DMS79 (cell line): ENCODE measurements at regions not wholly inside any gene's neighbourhood (a gene's known extent, or its start where the extent isn't known, plus 50 kb on each side); places are given as distances from the start of the nearest gene placed in this dataset.

Source experiments
- DNase-seq: peaks from one replicate; lab custom pipeline; 2025; lab: John Stamatoyannopoulos, UW

DNA sequence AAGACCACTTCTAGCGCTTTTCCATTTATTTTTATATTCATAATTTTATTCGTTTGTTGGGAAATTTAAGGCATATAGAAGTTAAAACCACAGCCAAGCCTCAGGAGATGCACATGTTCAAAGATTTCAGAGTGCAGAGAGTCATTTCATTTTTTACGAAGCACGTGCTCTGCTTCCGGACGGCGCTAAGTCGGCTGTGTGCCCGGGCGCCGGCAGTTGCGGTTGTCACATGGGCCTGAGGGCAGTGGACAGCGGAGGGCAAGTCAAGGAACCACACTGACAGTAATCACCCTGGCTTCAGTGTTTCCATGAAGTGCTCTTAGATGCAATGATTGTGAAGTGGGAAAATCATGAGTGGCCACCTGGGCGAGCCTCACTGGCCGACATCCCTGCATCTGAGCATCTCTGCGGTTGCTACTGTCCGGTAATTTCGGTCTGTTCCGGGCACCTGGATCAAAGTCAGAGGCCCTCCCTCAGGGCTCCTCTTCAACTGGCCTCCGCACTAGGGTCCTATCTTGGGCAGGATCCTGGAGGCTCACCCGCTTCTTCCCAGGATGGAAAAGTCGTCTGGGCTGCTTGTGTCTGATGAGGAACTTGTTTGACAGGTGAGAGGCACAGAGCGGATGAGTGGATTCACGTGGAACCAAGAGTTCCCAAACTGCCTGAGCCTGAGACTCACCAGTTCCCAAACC, 90.8 kb downstream of the DACT2 start:
- DNase-seq = no peak

DNA sequence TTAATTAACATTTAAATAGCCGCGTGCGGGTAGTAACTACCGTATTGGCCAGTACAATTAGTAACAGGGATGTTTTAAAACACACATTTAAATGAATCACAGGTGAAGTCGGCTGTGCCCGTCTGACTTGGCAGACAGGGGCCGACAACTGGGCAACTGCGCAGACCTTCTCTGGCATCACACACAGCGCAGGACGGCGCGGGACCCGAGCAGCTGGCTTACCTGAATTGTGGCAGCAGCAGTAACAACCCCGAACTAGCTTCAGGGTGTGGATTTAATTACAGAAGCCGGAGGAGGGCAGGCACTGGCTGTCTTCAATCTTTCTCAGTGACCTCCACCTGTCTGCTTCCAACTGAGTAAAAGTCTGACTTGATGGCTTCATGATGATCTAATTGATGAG, 91.7 kb downstream of the DACT2 start:
- no peak for DNase-seq

DNA sequence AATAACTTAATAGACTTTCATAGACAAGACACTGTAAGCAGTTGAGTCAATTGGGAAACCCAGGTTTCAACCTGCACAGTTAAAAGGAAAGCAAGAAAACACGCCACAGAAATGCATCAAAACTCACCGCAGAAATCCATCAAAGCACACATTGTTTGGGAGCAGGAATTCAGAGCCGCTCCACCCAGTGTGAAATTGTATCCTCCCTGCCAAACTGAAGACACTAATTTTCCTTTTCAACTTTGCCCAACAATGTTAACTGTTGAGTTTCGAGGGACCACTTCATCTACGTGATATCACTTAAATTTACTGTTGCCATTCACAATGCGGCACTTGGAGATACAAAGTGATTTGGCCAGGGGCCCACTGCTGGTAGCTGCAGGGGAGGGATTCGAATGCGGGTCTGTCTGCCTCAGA, 92.7 kb downstream of the DACT2 start:
- no peak for DNase-seq

DNA sequence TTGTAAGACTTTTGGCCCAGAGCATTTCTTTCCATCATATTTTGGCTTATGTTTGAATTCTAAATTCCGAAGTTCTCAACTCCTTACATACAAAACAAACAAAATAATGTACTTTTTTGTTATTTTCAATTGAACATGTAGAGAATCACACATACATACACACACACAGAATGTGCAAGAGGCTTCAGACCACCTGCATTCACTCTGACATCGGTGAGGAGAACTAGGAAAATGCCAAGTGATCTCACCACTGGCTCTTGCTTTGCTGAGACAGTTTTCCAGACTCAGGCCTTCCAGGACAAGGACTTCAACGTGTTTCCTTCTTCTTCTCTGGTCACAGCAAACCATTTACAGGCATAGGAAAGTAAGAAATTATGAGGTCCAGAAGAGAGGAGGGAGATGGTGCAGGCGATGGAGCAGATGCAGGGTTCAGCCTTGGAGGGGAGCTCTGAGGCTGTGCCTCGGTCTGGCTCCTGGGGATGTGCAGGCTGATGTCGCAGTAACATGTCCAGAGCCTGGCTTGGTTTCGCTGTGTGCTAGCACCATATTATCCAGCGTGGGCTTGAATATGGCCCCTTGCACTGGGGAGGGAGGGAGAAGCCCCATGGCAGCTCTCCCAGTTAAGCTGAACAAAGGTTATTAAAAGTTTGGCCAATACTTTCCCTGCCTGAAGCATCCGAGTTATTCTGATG, 93.4 kb downstream of the DACT2 start:
- no peak for DNase-seq

DNA sequence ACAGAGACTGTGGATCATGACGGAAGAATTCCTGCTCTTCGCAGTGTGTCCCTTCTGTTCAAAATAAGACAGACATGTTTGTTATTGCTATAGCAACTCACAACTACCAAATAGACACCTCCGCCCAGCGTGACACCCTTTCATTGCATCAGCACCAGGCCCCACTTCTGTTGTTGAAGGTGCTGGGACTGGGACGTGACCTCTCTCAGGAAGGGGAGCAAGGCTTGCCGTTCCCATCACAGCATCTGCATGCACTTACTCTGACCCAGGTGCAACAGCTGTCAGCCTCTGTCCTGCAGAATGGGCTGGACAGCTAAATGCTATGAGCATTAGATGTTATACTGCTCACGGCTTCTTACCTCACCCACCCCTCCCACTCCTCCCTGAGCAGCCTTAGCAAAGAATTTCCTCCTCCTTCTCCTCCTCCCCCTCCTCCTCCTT, 94.1 kb downstream of the DACT2 start:
- DNase-seq = no peak

DNA sequence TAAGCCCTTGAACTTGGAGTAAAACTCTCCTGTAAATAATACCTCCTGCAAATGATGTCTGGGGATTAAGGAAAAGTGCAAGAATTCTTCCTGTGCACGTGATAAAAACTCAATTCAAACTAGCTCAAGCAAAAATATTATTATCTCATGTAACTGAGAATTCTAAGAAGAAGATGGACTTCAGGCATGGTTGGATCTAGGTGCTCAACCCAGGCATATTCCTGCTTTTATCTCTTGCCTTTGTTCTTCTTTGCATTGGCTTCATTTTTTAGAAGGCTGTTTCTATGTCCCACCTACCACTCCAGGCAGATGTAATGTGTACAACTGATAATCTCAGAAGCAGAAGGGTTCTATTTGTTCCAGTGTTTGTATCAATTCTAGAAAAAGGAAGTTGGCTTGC, 95.8 kb downstream of the DACT2 start:
- no peak for DNase-seq

DNA sequence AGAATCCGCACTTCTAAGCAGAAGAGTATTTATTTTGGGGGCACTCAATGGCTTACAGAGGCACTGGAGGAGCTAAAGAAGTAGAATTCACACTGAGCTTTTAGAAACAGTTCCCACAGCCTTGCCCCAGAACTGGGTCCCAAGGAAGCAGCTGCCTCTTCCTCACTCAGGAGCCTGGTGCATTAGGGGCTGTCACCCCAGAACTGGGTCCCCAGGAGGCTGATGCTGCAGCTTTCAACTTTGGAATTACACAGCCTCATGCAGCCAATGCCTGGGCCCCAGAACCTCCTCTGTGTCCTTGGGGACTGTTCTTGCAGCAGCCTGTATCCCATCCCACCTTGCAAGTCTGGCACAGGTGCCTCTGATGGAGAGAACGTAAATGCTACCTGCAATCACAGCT, 96.4 kb downstream of the DACT2 start:
- no peak for DNase-seq

DNA sequence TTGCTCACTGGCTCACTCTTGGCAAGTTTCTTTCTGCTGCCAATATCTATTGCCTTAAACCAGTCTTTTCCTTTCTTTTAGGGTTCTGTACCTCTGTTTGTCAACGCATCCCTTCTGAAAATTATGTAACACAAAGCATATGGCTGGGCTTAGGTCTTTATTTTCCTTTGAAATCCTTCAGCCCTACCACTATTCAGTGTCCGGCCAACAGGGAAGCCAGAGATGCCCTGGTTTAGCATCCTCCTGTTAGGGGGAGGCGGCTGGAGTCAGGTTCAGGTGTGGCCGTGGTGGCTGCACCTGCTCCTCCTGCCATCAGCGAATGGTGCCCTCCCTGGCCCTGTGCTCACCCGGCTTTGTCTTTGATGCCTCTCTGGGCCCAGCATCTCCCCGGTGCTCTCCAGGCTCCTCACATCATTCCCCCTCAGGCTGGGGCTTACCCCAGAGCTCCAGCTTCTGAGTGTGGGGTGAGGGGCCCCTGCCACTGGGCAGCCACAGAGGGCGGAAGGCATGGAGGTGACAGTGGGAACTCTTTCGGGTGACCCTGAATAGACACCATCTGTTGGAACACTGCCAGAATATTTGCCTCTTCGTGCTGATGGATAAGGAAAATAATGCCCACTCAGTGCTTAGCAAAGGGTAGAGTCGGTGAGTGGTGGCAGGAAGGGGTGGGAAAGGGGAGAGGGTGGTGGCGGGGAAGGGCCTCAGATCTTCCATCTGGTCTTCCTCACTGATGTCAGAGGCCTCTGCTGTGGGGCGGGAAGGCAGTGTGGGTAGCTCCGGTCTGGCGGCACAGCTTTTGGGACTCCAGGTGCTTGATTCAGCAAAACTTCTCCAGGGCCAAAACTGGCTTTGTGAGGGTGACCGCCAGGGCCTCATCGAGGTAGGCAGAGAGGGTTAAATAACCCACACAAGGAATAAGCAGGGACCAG, 97.2 kb downstream of the DACT2 start:
- DNase-seq = no peak

DNA sequence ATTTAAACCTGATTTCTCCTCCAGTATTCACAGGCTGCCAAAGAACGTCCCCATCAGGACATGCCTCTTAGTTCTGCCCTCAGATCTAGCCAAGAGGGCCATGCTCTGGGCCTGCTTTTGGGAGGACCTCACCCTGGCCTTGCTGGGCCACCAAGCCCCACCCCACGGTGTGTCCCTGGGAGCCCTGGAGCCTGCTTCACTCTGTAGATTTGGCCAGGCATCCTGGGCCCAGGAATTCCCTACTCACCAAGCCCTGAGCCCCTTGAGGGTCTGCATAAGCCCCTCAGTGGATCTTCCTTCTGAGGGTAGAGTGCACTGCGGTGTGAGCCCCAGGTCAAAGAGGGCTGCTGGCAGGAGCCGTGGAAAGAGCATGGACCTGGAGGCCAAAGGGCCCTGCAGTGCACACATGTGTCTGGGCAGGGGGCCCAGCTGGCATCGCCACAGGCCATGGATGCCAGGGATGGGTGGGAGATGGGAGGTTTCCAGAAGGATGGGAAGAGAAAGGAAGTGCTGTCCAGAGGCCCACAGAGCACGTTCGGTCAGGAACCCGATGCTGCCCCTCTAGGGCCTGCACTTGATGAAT, 98.0 kb downstream of the DACT2 start:
- DNase-seq = no peak

DNA sequence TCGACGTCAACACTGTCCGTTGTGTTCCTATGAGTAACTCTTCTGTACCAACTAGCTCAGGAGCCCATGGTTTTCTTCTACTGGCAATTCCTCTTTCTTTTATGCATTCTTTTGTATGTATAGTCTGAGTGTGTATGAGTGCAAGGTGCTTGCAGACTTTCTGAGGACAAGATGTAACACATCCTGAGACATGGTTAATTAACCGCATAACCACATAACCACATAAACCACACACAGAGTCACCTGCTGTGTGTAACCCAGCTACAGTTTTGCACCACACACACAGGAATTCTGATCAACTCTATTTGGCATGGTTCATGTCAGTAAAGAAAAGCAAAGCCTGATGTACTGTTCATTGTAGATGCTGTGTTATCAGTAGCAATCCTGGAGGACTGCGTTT, 98.6 kb downstream of the DACT2 start:
- peak; percentile 76 for DNase-seq

DNA sequence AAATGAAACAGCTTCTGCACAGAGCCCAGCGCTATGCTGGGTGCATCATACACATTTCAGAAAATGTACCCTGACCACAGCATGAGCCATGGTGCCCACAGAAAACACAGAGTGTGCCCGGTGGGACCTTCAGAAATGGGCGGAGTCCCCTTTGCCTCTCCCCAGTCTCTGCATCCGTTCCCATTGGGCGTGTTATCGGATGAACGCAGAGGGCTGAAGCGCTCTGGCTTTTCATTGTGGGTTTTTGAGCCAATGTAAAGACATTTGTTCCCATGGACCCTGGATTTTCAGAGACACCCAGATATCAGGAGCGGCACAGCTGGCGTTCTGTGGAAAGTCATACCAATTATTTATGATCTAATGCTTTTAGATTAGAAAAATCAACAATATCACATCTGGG, 99.8 kb downstream of the DACT2 start:
- DNase-seq = no peak

DNA sequence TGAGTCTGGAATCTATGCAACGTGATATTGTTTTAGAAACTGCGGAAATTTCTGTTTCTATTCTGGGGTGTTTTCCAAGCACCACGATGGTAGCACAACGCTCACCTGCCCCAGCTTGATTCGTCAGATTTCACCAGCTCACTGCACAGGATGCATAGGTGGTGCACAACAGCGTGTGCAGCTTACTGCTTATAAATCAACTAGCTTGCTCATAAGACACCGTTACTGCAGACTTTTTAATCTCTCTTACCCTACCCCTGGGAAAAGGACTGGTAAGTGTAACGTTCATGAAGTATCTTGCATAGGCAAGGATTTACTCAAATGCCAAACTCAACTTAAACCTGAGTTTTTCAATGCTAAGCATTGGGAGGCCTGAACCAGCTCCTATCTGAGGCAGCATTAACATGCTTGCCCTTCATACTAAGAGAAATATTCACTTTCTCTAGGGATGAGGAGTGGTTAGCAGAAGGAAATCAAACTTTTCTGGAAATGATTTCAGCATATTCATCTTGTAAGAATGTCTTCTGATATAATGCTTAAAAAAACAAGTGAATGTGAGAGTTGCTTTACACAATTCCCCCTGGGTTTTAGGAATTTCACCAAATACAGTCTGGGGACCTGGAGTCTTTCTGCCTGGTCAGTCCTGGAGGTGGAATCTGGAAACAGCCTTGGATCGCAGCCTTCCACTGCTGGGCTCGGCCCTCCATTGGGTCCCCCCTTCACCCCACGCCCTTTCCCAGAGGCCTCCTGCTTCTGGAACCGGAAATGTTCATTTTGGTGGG, 100.6 kb downstream of the DACT2 start:
- DNase-seq = no peak

DNA sequence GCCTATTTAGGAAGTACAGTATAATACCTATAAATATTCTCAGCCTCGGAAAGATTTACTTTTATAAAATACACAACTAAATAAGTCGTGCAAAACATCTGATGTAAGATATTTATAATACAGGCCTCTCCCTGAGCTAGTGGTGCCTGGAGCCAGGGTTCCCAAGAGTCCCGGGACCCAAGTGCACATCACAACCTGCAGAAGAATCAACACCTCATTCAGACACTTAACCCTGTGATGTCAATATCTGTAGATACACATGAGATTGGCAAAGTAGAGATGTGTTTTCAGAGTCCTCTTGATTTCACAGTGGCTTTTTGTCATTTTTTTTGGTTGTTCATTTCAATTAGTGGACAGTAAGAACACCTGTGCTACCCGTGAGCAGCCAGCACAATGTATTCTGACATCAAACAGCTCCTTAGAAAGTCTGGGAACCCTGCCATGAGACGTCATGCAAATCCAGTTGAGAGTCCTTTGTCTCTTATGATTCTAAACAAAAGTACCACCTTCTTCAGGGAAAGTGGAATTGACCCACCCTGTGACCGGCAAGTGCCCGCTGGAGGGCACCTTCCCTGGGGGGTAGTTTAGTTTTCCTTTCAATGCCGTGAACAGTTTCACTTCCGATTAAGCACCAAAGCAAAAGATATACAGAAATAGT, 101.6 kb downstream of the DACT2 start:
- DNase-seq = peak; percentile 97

DNA sequence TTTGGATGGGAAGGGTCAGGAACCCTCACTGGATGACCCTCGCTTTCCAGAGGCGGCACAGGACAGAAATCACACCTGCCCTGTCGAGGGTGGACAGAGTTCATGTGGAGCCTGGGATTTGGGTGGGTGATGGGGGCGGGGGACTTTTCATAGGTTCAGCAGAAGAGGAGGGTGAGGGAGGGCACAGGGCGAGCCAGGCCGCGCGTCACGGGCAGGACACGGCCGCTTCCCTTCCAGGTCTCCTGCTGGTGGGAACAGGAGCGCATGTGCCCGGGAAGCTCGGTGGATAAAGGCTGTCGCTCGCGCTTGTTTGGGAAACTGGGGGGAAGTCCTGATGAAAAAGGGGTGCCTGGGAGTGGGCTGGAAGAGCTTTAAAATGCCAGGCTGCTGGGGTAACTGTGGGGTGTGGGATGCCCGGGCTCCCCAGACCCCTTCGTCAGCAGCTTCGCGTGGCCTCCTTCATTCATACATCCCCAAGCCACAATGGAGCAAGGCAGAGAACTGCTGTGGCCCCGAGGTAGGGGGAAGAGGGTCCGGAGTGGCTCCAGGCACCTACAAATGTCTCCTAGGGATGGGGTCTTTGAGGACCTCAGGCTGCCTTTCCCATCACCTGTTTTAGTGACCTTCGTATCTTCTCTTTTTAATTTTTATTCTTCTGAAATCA, 102.2 kb downstream of the DACT2 start:
- DNase-seq = no peak

DNA sequence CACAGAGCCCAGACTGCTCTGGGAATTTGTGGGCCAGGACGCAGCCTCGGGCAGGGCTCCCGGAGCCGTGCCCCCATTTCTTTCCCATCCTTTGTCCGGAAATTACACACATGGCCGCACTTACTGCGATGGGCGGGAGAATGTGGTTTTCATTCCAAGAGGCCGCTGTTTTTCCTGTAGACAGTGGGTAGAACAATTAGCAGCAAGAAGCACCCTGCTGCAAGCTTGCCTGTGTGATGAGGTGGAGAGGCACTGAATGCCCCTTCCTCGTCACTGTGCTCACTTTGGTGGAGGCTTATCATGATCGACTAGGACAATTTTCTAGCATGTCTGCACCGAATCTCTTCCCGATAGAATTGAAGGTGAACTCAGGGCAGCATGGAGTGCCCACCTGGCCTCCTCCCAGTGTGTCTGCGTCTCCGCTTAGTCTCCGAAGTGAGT, 102.8 kb downstream of the DACT2 start:
- DNase-seq = no peak

DNA sequence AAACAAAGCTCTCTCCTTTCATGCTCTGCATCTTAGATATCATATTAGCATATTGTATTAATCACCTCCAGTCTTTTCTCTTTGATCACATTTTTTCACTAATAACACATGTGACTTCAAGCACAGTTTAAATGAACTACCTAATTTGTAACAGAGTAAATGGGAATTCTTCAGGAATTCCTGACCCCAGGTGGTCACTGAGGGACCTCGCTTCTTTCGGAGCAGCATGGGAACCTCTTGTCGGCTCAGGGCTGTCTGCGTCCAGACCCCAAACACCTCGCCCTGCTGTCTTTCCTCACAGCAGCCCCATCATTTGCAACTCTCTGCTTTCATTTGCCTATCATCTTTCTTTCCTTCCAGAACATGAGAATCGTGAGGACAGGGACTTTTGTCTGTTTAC, 103.5 kb downstream of the DACT2 start:
- no peak for DNase-seq

DNA sequence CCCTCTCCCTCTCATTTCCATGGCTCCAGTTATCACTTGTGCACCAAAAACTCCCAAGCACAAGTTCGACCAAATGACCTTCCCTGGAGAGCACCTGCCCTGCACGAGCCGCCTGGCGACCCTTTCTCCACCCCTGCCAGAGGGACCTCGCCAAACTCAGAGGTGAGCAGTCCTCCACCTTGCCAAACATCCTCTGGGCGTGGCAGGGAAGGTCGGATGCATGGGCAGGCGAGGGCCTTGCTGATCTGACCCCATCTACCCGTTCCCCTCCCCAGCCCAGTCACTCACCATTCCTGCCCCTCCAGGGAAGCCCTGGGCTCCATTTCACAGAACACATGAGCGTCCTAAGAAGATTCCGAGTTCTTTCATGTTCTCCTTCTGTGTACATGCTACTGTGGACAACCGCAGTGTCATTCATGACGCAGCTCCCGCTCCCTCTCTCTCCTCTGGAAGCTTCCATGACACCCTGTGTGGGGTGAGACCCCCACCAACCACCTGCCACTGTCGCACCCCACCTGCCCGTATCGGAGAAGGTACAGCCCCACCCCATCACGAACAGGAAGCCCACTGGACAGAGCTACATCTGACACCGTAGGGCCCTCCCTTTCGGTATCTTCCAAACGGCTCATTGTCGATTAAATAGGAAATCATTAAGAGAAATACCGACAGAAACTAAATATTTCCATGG, 104.3 kb downstream of the DACT2 start:
- no peak for DNase-seq

DNA sequence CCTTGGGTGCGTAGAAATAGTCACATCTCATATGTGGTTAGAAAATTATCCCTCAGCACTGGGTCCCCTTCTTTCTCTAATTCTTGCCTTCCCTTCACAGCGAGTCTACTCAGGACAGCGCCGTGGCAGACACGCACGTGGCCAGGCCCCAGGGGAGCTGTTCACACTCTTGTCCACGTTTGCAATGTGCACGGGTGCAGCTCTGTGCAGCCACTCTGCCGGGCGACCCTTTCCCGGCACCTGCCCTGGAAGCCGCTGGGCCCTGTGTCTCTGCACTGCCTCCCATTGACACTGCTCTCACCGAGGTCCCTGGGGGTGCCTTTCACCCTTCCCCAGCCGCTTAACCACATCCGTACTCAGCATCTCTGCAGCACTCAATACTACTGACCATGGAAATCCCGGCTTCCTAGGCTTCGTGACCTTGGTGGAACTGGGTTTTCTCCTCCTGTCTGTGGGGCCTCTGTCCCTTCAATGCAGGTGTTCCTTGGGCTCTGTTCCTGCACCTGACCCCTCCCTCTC, 104.9 kb downstream of the DACT2 start:
- no peak for DNase-seq

DNA sequence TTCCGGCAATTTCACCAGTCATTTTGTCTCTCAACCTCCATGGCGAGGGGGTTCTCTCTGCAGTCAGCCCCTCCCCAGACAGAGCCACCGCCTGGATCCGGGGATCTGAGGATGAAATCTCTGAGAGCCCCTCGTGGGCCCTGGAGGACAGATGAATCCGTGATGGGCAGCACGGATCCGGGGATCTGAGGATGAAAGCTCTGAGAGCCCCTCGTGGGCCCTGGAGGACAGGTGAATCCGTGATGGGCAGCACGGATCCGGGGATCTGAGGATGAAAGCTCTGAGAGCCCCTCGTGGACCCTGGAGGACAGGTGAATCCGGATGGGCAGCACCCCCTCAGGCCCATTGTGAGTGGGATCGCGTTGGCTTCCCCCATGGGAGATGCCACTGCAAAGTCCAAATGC, 106.5 kb downstream of the DACT2 start:
- no peak for DNase-seq

DNA sequence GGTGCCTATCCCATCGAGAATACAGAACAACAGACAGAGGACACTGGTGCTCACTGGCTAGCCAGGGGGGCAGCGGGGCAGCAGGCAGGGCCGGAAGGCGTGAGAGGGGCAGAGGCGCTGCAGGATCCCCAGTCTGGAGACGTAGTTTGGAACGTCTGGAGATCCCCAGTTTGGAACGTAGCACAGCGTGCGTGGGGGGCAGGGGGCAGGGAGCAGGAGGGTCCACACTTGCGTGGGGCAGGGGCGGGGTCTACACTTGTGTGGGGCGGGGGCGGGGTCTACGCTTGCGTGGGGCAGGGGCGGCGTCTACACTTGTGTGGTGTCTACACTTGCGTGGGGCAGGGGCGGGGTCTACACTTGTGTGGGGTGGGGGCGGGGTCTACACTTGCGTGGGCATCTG, 107.2 kb downstream of the DACT2 start:
- no peak for DNase-seq
